GM12878 (cell line): ENCODE measurements at regions not wholly inside any gene's neighbourhood (a gene's known extent, or its start where the extent isn't known, plus 50 kb on each side); places are given as distances from the start of the nearest gene placed in this dataset.

ENCODE experiments used
- ATAC-seq: fragments of 200-7000 bp; cut with Tn5 transposase; 3 replicates; pipeline ENCODE4 v1.9.1; 2020; ENCODE audit warnings: mild to moderate bottlenecking, moderate library complexity
- BruUV-seq: library from RNA; stranded (reverse); fragments of 400-500 nt; replicated peaks from 2 replicates; lab custom pipeline; 2021; lab: Mats Ljungman, UMichigan
- CTCF ChIA-PET: fragments of 300-600 bp; sonication (Branson Sonifier 250); formaldehyde crosslinking; extraction: SDS; loops from one replicate; lab custom pipeline; 2021; ENCODE audit warnings: inconsistent platforms; lab: Yijun Ruan, JAX
- POLR2A ChIA-PET: fragments of 350-600 bp; formaldehyde crosslinking; extraction: SDS; loops from one replicate; lab custom pipeline; 2021; ENCODE audit warnings: inconsistent platforms; lab: Charles Lee
- RAD21 ChIA-PET: fragments of 300-600 bp; sonication (Branson Sonifier 250); formaldehyde crosslinking; loops from one replicate; lab custom pipeline; 2023; ENCODE audit warnings: antibody characterized with exemption; ENCODE audit not compliant: unreplicated experiment; lab: Charles Lee
- SMC1A ChIA-PET: fragments of 300-600 bp; sonication (Branson Sonifier 250); formaldehyde crosslinking; loops from one replicate; lab custom pipeline; 2023; ENCODE audit not compliant: unreplicated experiment, uncharacterized antibody; lab: Charles Lee
- DNase-seq: peaks from one replicate; pipeline ENCODE4 v3.0.0-alpha.2; 2011; ENCODE audit warnings: low read depth, low spot score
- FAIRE-seq: peaks from 3 replicates; lab custom pipeline; 2011; peaks lifted over from hg19 to GRCh38; lab: Jason Lieb, UNC
- H2AFZ ChIP-seq: 2 replicates; pipeline ENCODE4 v1.6.0; 2011; ENCODE audit warnings: low read depth, low read length, control low read depth; ENCODE audit not compliant: control insufficient read depth
- H3K27ac ChIP-seq: 2 replicates; pipeline ENCODE4 v1.5.1; 2011; ENCODE audit warnings: control low read depth; ENCODE audit not compliant: control insufficient read depth, insufficient read depth
- H3K27me3 ChIP-seq, 2 experiments: replicated peaks in 1 of 2; 2 replicates each; pipeline versions ENCODE4 v1.6.0 to v1.6.1; 2011; ENCODE audit warnings: low read length in 1 of 2; ENCODE audit not compliant: control insufficient read depth in 2 of 2, insufficient read depth in 2 of 2
- H3K36me3 ChIP-seq, 2 experiments: 2 replicates each; pipeline ENCODE4 v1.5.1; 2011; ENCODE audit warnings: low read length in 1 of 2; ENCODE audit not compliant: control insufficient read depth in 2 of 2, insufficient read depth in 2 of 2
- H3K4me1 ChIP-seq: 2 replicates; pipeline ENCODE4 v1.6.1; 2011; ENCODE audit warnings: mild to moderate bottlenecking, low read length, moderate library complexity, mixed read lengths; ENCODE audit not compliant: control insufficient read depth, insufficient read depth
- H3K4me2 ChIP-seq: 2 replicates; pipeline ENCODE4 v1.6.0; 2011; ENCODE audit warnings: control low read depth; ENCODE audit not compliant: control insufficient read depth, insufficient read depth
- H3K4me3 ChIP-seq: fragments of 200-600 bp; sonication (generic); 2 replicates; pipeline ENCODE4 v1.5.1; 2016
- H3K79me2 ChIP-seq: 2 replicates; pipeline ENCODE4 v1.6.0; 2011; ENCODE audit warnings: low read length; ENCODE audit not compliant: control insufficient read depth, insufficient read depth
- H3K9ac ChIP-seq: 2 replicates; pipeline ENCODE4 v1.8.0; 2011; ENCODE audit warnings: low read length, control low read depth, mixed read lengths; ENCODE audit not compliant: control insufficient read depth, insufficient read depth
- H3K9me3 ChIP-seq: replicated peaks from 3 replicates; pipeline ENCODE4 v1.5.1; 2011; ENCODE audit warnings: mild to moderate bottlenecking, low read length; ENCODE audit not compliant: control insufficient read depth, insufficient read depth
- H4K20me1 ChIP-seq: 2 replicates; pipeline ENCODE4 v1.6.0; 2011; ENCODE audit not compliant: control insufficient read depth, insufficient read depth
- ASH2L ChIP-seq: fragments of 300-600, 200-600 bp; sonication (generic); IDR thresholded peaks from 2 replicates; pipeline ENCODE4 v1.6.1; 2017; ENCODE audit warnings: low read depth, mild to moderate bottlenecking, borderline replicate concordance
- CBFB ChIP-seq: IDR thresholded peaks from 2 replicates; pipeline ENCODE4 v1.6.1; 2016; ENCODE audit warnings: antibody characterized with exemption, low read depth
- JUND ChIP-seq: IDR thresholded peaks from 2 replicates; pipeline ENCODE4 v1.6.1; 2012; ENCODE audit warnings: low read depth, mild to moderate bottlenecking, low read length, improper control_type of control experiment, moderate library complexity
- KAT2A ChIP-seq: conservative IDR thresholded peaks from 2 replicates; pipeline ENCODE4 v1.6.1; 2011; ENCODE audit warnings: low read depth, low read length; ENCODE audit not compliant: control insufficient read depth
- MTA2 ChIP-seq: fragments of 450-650 bp; IDR thresholded peaks from 2 replicates; pipeline ENCODE4 v1.6.1; 2016; ENCODE audit warnings: low read depth, mild to moderate bottlenecking, moderate library complexity
- PML ChIP-seq: IDR thresholded peaks from 2 replicates; pipeline ENCODE4 v1.6.1; 2012; ENCODE audit warnings: low read length, inconsistent platforms
- POLR2A ChIP-seq: IDR thresholded peaks from 2 replicates; pipeline ENCODE4 v1.6.1; 2011; ENCODE audit warnings: low read depth, mild to moderate bottlenecking, low read length
- RCOR1 ChIP-seq: conservative IDR thresholded peaks from 2 replicates; pipeline ENCODE4 v1.6.1; 2012; ENCODE audit warnings: low read depth, low read length, improper control_type of control experiment
- RUNX3 ChIP-seq: IDR thresholded peaks from 2 replicates; pipeline ENCODE4 v1.6.1; 2012; ENCODE audit warnings: low read length, inconsistent platforms
- TBL1XR1 ChIP-seq: IDR thresholded peaks from 2 replicates; pipeline ENCODE4 v1.6.1; 2012; ENCODE audit warnings: low read depth, low read length, improper control_type of control experiment
- TCF3 ChIP-seq: IDR thresholded peaks from 2 replicates; pipeline ENCODE4 v1.6.1; 2012; ENCODE audit warnings: low read depth, mild to moderate bottlenecking, low read length, borderline replicate concordance; ENCODE audit not compliant: insufficient read depth
- YBX1 ChIP-seq: fragments of 450-650 bp; IDR thresholded peaks from 2 replicates; pipeline ENCODE4 v1.6.1; 2016; ENCODE audit warnings: antibody characterized with exemption
- ZNF217 ChIP-seq: fragments of 450-650 bp; IDR thresholded peaks from 2 replicates; pipeline ENCODE4 v1.6.1; 2017; ENCODE audit warnings: antibody characterized with exemption, mild to moderate bottlenecking
- WGBS: methylation state at CpG from one replicate; pipeline ENCODE4 v1.1.6; 2016; ENCODE audit warnings: low lambda C conversion rate; ENCODE audit not compliant: insufficient replicate concordance, insufficient coverage; ENCODE audit errors: missing lambda C conversion rate; 5-methylcytosine and 5-hydroxymethylcytosine counted together
- in situ Hi-C: fragments of 300-500 bp; cut with MboI; formaldehyde crosslinking; loops from 9 replicates; pipeline ENCODE4 v1.14.3; 2018; ENCODE audit warnings: mixed read lengths
- intact Hi-C: fragments of 100-400 bp; cut with micrococcal nuclease; formaldehyde crosslinking; loops from one replicate; pipeline ENCODE4 v1.14.2; 2022; ENCODE audit not compliant: unreplicated experiment
- TF ChIP-seq, protein P1 (sequence below): IDR thresholded peaks from 2 replicates; pipeline ENCODE4 v1.6.1; 2012; ENCODE audit warnings: mild to moderate bottlenecking, low read depth, low read length
- TF ChIP-seq, protein P2 (sequence below): fragments of 450-650 bp; IDR thresholded peaks from 2 replicates; pipeline ENCODE4 v1.6.1; 2014; ENCODE audit warnings: mild to moderate bottlenecking

DNA sequence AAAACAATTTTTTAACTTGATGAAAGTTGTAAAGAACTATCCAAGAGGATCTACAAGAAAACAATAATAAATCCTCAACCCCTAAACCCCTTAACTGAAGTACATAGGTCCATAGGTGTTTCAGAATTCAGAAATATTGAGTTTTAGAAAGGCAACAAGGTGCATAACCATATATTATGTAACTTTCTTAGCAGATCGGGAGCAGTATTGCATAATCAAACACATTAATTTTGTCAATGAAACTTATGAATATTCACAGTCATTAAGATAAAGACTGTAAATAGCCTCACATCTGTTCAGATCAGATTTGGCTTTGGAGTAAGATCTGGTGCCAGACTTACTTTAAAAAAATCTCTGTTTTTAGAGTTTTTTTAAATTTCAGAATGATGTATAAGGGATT is 647.1 kb upstream of the FLRT2 start:
- Histone ChIP-seq H3K4me3 (no peak overlapping the region), H3K36me3 (no peaks in the 10 kb centered on the region), H3K9ac (no peak overlapping the region), H4K20me1 (no peaks in the 10 kb centered on the region), H3K4me1 (no peaks in the 10 kb centered on the region), H3K9me3 (no peaks in the 10 kb centered on the region)
- intact Hi-C loops: no loop called here
- DNase-seq: no peak
- POLR2A ChIA-PET: no interaction called here
- no peak for FAIRE-seq
- ATAC-seq: no peak
- no peak for TF ChIP-seq POLR2A
- no peak for TF ChIP-seq ZNF217
- TF ChIP-seq, protein P1, sequence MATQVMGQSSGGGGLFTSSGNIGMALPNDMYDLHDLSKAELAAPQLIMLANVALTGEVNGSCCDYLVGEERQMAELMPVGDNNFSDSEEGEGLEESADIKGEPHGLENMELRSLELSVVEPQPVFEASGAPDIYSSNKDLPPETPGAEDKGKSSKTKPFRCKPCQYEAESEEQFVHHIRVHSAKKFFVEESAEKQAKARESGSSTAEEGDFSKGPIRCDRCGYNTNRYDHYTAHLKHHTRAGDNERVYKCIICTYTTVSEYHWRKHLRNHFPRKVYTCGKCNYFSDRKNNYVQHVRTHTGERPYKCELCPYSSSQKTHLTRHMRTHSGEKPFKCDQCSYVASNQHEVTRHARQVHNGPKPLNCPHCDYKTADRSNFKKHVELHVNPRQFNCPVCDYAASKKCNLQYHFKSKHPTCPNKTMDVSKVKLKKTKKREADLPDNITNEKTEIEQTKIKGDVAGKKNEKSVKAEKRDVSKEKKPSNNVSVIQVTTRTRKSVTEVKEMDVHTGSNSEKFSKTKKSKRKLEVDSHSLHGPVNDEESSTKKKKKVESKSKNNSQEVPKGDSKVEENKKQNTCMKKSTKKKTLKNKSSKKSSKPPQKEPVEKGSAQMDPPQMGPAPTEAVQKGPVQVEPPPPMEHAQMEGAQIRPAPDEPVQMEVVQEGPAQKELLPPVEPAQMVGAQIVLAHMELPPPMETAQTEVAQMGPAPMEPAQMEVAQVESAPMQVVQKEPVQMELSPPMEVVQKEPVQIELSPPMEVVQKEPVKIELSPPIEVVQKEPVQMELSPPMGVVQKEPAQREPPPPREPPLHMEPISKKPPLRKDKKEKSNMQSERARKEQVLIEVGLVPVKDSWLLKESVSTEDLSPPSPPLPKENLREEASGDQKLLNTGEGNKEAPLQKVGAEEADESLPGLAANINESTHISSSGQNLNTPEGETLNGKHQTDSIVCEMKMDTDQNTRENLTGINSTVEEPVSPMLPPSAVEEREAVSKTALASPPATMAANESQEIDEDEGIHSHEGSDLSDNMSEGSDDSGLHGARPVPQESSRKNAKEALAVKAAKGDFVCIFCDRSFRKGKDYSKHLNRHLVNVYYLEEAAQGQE: no peak
- TF ChIP-seq KAT2A: no peak
- TF ChIP-seq CBFB: no peak
- no peak for TF ChIP-seq ASH2L
- TF ChIP-seq, protein P2, sequence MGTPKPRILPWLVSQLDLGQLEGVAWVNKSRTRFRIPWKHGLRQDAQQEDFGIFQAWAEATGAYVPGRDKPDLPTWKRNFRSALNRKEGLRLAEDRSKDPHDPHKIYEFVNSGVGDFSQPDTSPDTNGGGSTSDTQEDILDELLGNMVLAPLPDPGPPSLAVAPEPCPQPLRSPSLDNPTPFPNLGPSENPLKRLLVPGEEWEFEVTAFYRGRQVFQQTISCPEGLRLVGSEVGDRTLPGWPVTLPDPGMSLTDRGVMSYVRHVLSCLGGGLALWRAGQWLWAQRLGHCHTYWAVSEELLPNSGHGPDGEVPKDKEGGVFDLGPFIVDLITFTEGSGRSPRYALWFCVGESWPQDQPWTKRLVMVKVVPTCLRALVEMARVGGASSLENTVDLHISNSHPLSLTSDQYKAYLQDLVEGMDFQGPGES: no peak
- no peak for TF ChIP-seq RCOR1
- no peak for TF ChIP-seq PML
- TF ChIP-seq MTA2: no peak
- TF ChIP-seq RUNX3: no peak
- TF ChIP-seq YBX1: no peak
- no peak for TF ChIP-seq TCF3
- no peak for TF ChIP-seq TBL1XR1
- no peak for TF ChIP-seq JUND
- TF ChIP-seq, all 136 proteins: peak for 0
- no peak overlapping the region for H2AFZ ChIP-seq
- no peak overlapping the region for H3K4me2 ChIP-seq
- H3K27ac ChIP-seq: no peak overlapping the region
- no peaks in the 10 kb centered on the region for H3K27me3 ChIP-seq
- 7% methylated on average over 1 of the region's 1 CpG for WGBS
- in situ Hi-C loops: no loop called here
- no peaks in the 10 kb centered on the region for H3K79me2 ChIP-seq
- RAD21 ChIA-PET: no interaction called here
- BruUV-seq: no TSS peak
- CTCF ChIA-PET: no interaction called here
- SMC1A ChIA-PET: no interaction called here
